Panc1 (cell line): ENCODE measurements at regions not wholly inside any gene's neighbourhood (a gene's known extent, or its start where the extent isn't known, plus 50 kb on each side); places are given as distances from the start of the nearest gene placed in this dataset.

Source experiments
- ATAC-seq: fragments of 200-7000 bp; cut with Tn5 transposase; 2 replicates; pipeline ENCODE4 v1.9.1; 2020; ENCODE audit warnings: mild to moderate bottlenecking, moderate library complexity
- BruUV-seq: library from RNA; stranded (reverse); fragments of 400-500 nt; replicated peaks from 2 replicates; lab custom pipeline; 2021; lab: Mats Ljungman, UMichigan
- CTCF ChIA-PET: fragments of 300-600 bp; sonication (Branson Sonifier 250); formaldehyde crosslinking; loops from one replicate; lab custom pipeline; 2022; ENCODE audit warnings: antibody characterized with exemption; lab: Charles Lee
- POLR2A ChIA-PET: fragments of 300-600 bp; sonication (Branson Sonifier 250); formaldehyde crosslinking; loops from one replicate; lab custom pipeline; 2022; ENCODE audit warnings: antibody characterized with exemption; lab: Charles Lee
- DNase-seq: peaks from one replicate; pipeline ENCODE4 v3.0.0-alpha.2; 2010; ENCODE audit warnings: low read depth, low spot score
- H3K27ac ChIP-seq: 2 replicates; pipeline ENCODE4 v1.5.1; 2011; ENCODE audit warnings: mild to moderate bottlenecking, low read length, inconsistent platforms
- H3K27me3 ChIP-seq: fragments of 200-500 bp; sonication (Bioruptor generic); 2 replicates; pipeline ENCODE4 v1.6.0; 2014; ENCODE audit warnings: low read length, inconsistent platforms; ENCODE audit not compliant: control insufficient read depth, insufficient read depth
- H3K36me3 ChIP-seq: fragments of 200-500 bp; sonication (Bioruptor generic); 2 replicates; pipeline ENCODE4 v1.5.1; 2014; ENCODE audit warnings: inconsistent platforms, mild to moderate bottlenecking, low read length, moderate library complexity; ENCODE audit not compliant: control insufficient read depth, insufficient read depth
- H3K4me1 ChIP-seq: 2 replicates; pipeline ENCODE4 v1.5.1; 2011; ENCODE audit warnings: inconsistent platforms, mild to moderate bottlenecking, low read length, moderate library complexity; ENCODE audit not compliant: control insufficient read depth, insufficient read depth
- H3K4me3 ChIP-seq, 2 experiments: 2 replicates each; pipeline ENCODE4 v1.5.1; 2011 to 2012; ENCODE audit warnings: low read depth in 2 of 2, low read length in 2 of 2, mild to moderate bottlenecking in 2 of 2, inconsistent platforms in 1 of 2, moderate library complexity in 1 of 2
- H3K9me3 ChIP-seq: fragments of 200-500 bp; sonication (Bioruptor generic); 2 replicates; pipeline ENCODE4 v1.5.1; 2014; ENCODE audit warnings: low read depth, mild to moderate bottlenecking, inconsistent platforms, low read length, moderate library complexity; ENCODE audit not compliant: control insufficient read depth, insufficient read depth
- CTCF ChIP-seq: fragments of 450-650 bp; IDR thresholded peaks from 2 replicates; pipeline ENCODE4 v1.5.1; 2017; ENCODE audit warnings: mild to moderate bottlenecking
- POLR2AphosphoS5 ChIP-seq: IDR thresholded peaks from 2 replicates; pipeline ENCODE4 v1.6.1; 2012; ENCODE audit warnings: mild to moderate bottlenecking, low read depth, low read length, moderate library complexity
- REST ChIP-seq, 2 experiments: IDR thresholded peaks; 2 replicates each; pipeline ENCODE4 v1.6.1; 2011 to 2012; ENCODE audit warnings: low read depth in 2 of 2, control low read depth in 1 of 2, low read length in 1 of 2, mild to moderate bottlenecking in 1 of 2, moderate library complexity in 1 of 2; ENCODE audit not compliant: insufficient read depth in 1 of 2
- SIN3A ChIP-seq: IDR thresholded peaks from 2 replicates; pipeline ENCODE4 v1.6.1; 2012; ENCODE audit warnings: low read depth, mild to moderate bottlenecking, low read length, moderate library complexity, borderline replicate concordance; ENCODE audit not compliant: insufficient read depth
- TCF7L2 ChIP-seq: IDR thresholded peaks from 2 replicates; pipeline ENCODE4 v1.6.1; 2011; ENCODE audit warnings: mild to moderate bottlenecking, low read depth, low read length, inconsistent platforms
- in situ Hi-C: cut with HindIII; loops from 2 replicates; pipeline ENCODE4 v1.10.0; 2016; ENCODE audit warnings: low sequenced_read_pairs, low pct_unique_long_range_greater_than_20kb
- intact Hi-C: fragments of 100-400 bp; cut with micrococcal nuclease; formaldehyde crosslinking; loops from one replicate; pipeline ENCODE4 v1.10.0; 2022; ENCODE audit not compliant: unreplicated experiment

GRCh38 chr2:134081238-134081938 is 172.5 kb upstream of the MGAT5 start:
- no peaks in the 10 kb centered on the region for H3K9me3 ChIP-seq
- H3K4me3 ChIP-seq, result no peak overlapping the region
- H3K36me3 ChIP-seq, result no peaks in the 10 kb centered on the region
- in situ Hi-C loops, result no loop called here
- H3K27ac ChIP-seq, result no peak overlapping the region
- ChIA-PET CTCF (no interaction called here), POLR2A (no interaction called here)
- ATAC-seq (no peak), DNase-seq (no peak)
- intact Hi-C loops, result no loop called here
- H3K4me1 ChIP-seq, result no peaks in the 10 kb centered on the region
- TF ChIP-seq POLR2AphosphoS5 (no peak), CTCF (no peak), REST (IDR thresholded peaks at IDR 0.05; ENCODE audit: insufficient read depth in 1 of 2, low read depth in 2 of 2, low read length in 1 of 2) (no peak), SIN3A (no peak), TCF7L2 (no peak)
- H3K27me3 ChIP-seq, result no peaks in the 10 kb centered on the region; the same call in 1 of the 2 replicates
- no TSS peak for BruUV-seq

GRCh38 chr2:134083548-134083947 is 170.3 kb upstream of the MGAT5 start:
- CTCF ChIA-PET, result no interaction called here

More at GRCh38 chr2:134083548-134083947, 170.3 kb upstream of the MGAT5 start:
- DNase-seq (no peak), ATAC-seq (no peak)
- no peak overlapping the region for H3K4me3 ChIP-seq
- in situ Hi-C loops (no loop called here), intact Hi-C loops (no loop called here)
- no peaks in the 10 kb centered on the region for H3K9me3 ChIP-seq
- H3K36me3 ChIP-seq, result no peaks in the 10 kb centered on the region
- no TSS peak for BruUV-seq
- POLR2A ChIA-PET, result no interaction called here
- no peak for TF ChIP-seq POLR2AphosphoS5
- no peak for TF ChIP-seq REST (IDR thresholded peaks at IDR 0.05; ENCODE audit: insufficient read depth in 1 of 2, low read depth in 2 of 2, low read length in 1 of 2)
- no peak for TF ChIP-seq CTCF
- no peak for TF ChIP-seq SIN3A
- no peak for TF ChIP-seq TCF7L2
- H3K27ac ChIP-seq, result no peak overlapping the region
- H3K4me1 ChIP-seq, result no peaks in the 10 kb centered on the region
- no peaks in the 10 kb centered on the region; the same call in 1 of the 2 replicates for H3K27me3 ChIP-seq
